CD4-positive, alpha-beta T cell (primary cell): ENCODE measurements at regions not wholly inside any gene's neighbourhood (a gene's known extent, or its start where the extent isn't known, plus 50 kb on each side); places are given as distances from the start of the nearest gene placed in this dataset.
"Not testable (repeated sequence)": the region's sequence is repeated elsewhere in the genome, so short reads cannot be mapped to it uniquely, and the experiment has no call there.

ENCODE experiments used
- ATAC-seq: fragments of 200-7000 bp; cut with Tn5 transposase; one replicate; pipeline ENCODE4 v1.10.0; 2022; ENCODE audit warnings: mild to moderate bottlenecking; ENCODE audit not compliant: poor library complexity
- CTCF ChIA-PET: fragments of 350-600 bp; sonication (Branson Sonifier 250); formaldehyde crosslinking; loops from one replicate; lab custom pipeline; 2021; ENCODE audit warnings: antibody characterized with exemption, inconsistent platforms; lab: Charles Lee
- POLR2A ChIA-PET: fragments of 350-600 bp; sonication (Branson Sonifier 250); formaldehyde crosslinking; loops from one replicate; lab custom pipeline; 2021; ENCODE audit warnings: antibody characterized with exemption, inconsistent platforms; lab: Charles Lee
- DNase-seq, 14 experiments: peaks; one replicate each; pipeline ENCODE4 v3.0.0-alpha.2; 2013 to 2020; ENCODE audit warnings: mixed read lengths in 2 of 14
- H3K27ac ChIP-seq, 2 donors: one replicate each; pipeline versions ENCODE4 v1.5.1 to v1.7.0; 2013; ENCODE audit warnings: low read length in 2 of 2, low read depth in 1 of 2, mild to moderate bottlenecking in 1 of 2
- H3K27me3 ChIP-seq, 2 experiments: 1 replicate in 1 of 2; 2 replicates in 1 of 2; pipeline versions ENCODE4 v1.6.1 to v1.7.0; 2013; ENCODE audit warnings: low read length in 2 of 2, control low read depth in 1 of 2, mild to moderate bottlenecking in 1 of 2, moderate library complexity in 1 of 2; ENCODE audit not compliant: insufficient read depth in 2 of 2, control insufficient read depth in 1 of 2
- H3K36me3 ChIP-seq: one replicate; pipeline ENCODE4 v1.6.1; 2013; ENCODE audit warnings: low read length, control low read depth; ENCODE audit not compliant: insufficient read depth
- H3K4me1 ChIP-seq: one replicate; pipeline ENCODE4 v1.6.1; 2013; ENCODE audit warnings: low read length, control low read depth; ENCODE audit not compliant: insufficient read depth
- H3K4me3 ChIP-seq: one replicate; pipeline ENCODE4 v1.5.1; 2013; ENCODE audit warnings: mild to moderate bottlenecking, low read length, moderate library complexity
- H3K9me3 ChIP-seq, 2 experiments: 1 replicate in 1 of 2; 2 replicates in 1 of 2; pipeline versions ENCODE4 v1.6.1 to v1.7.0; 2013; ENCODE audit warnings: low read length in 2 of 2, mild to moderate bottlenecking in 2 of 2, control low read depth in 1 of 2, moderate library complexity in 1 of 2; ENCODE audit not compliant: control insufficient read depth in 1 of 2, insufficient read depth in 1 of 2
- H3K27ac Mint-ChIP-seq: one replicate; pipeline ENCODE4 v1.8.0; 2020; ENCODE audit warnings: mixed read lengths
- H3K27me3 Mint-ChIP-seq: one replicate; pipeline ENCODE4 v1.8.0; 2021; ENCODE audit warnings: mixed read lengths
- H3K36me3 Mint-ChIP-seq: one replicate; pipeline ENCODE4 v1.8.0; 2021; ENCODE audit warnings: low read depth, mixed read lengths
- H3K4me1 Mint-ChIP-seq: one replicate; pipeline ENCODE4 v1.8.0; 2021; ENCODE audit warnings: low read depth, mixed read lengths
- H3K4me3 Mint-ChIP-seq: one replicate; pipeline ENCODE4 v1.8.0; 2020; ENCODE audit warnings: mild to moderate bottlenecking, mixed read lengths
- H3K9me3 Mint-ChIP-seq: one replicate; pipeline ENCODE4 v1.8.0; 2020; ENCODE audit warnings: mixed read lengths
- intact Hi-C, 2 experiments: fragments of 100-400 bp; cut with DNase I in 1 of 2; cut with micrococcal nuclease in 1 of 2; formaldehyde crosslinking; loops; one replicate each; pipeline versions ENCODE4 v1.15.1 to v1.9.0; 2023 to 2025; cut with DNase I, micrococcal nuclease
- TF ChIP-seq, protein P1 (sequence below): fragments of 200-600 bp; IDR thresholded peaks from one replicate; pipeline ENCODE4 v1.8.0; 2022; ENCODE audit warnings: antibody characterized with exemption, mild to moderate bottlenecking

DNA sequence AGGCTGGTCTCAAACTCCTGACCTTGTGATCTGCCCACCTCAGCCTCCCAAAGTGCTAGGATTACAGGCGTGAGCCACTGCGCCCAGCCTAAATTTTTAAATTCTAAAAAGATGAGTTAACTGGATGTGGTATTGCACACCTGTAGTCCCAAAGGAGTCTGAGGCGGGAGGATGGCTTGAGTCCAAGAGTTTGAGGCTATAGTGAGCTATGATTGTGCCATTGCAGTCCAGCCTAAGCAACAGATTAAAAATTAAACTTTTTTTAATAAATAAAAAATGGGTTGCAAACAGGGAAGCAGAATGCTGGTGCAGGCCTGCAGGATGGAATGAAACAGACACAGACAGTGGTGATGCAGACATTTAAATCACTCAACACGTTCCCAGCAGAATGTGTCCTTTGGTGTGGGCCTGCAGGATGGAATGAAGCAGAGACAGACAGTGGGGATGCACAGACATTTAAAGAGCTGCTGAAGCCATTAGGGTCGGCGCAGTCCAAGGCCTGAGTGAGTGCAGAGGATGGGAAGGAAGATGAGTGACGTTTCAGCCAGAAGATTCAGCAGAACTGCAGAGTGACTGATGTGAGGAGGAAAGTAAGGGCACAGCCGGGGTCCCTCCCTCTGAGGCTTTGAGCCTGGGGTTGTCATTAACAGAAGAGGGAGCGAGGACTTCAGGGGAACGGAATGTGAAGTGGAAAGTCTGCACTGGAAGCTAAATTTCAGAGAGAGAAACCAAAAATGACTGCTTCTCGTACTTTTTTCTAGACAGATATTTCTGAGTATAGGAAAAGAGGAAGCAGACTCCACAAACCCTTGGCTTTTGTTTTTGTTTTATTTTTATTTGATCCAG lies 117.5 kb downstream of the RIN2 start:
- no peak overlapping the region for H3K27ac Mint-ChIP-seq
- TF ChIP-seq, protein P1, sequence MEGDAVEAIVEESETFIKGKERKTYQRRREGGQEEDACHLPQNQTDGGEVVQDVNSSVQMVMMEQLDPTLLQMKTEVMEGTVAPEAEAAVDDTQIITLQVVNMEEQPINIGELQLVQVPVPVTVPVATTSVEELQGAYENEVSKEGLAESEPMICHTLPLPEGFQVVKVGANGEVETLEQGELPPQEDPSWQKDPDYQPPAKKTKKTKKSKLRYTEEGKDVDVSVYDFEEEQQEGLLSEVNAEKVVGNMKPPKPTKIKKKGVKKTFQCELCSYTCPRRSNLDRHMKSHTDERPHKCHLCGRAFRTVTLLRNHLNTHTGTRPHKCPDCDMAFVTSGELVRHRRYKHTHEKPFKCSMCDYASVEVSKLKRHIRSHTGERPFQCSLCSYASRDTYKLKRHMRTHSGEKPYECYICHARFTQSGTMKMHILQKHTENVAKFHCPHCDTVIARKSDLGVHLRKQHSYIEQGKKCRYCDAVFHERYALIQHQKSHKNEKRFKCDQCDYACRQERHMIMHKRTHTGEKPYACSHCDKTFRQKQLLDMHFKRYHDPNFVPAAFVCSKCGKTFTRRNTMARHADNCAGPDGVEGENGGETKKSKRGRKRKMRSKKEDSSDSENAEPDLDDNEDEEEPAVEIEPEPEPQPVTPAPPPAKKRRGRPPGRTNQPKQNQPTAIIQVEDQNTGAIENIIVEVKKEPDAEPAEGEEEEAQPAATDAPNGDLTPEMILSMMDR, result no peak
- H3K27me3 Mint-ChIP-seq, result no peaks in the 10 kb centered on the region
- no peak overlapping the region for H3K4me3 Mint-ChIP-seq
- Histone ChIP-seq H3K4me1 (no peaks in the 10 kb centered on the region), H3K36me3 (no peaks in the 10 kb centered on the region), H3K27ac (no peak overlapping the region), H3K4me3 (no peak overlapping the region), H3K27me3 (no peaks in the 10 kb centered on the region), H3K9me3 (peaks cover 0 to 4% of the 10 kb centered on the region in 2 experiments)
- H3K9me3 Mint-ChIP-seq, result no peaks in the 10 kb centered on the region
- H3K36me3 Mint-ChIP-seq, result no peaks in the 10 kb centered on the region
- CTCF ChIA-PET, result no interaction called here
- DNase-seq (no peak), ATAC-seq (no peak)
- no peaks in the 10 kb centered on the region for H3K4me1 Mint-ChIP-seq
- intact Hi-C loops, result no loop called here
- POLR2A ChIA-PET, result no interaction called here

DNA sequence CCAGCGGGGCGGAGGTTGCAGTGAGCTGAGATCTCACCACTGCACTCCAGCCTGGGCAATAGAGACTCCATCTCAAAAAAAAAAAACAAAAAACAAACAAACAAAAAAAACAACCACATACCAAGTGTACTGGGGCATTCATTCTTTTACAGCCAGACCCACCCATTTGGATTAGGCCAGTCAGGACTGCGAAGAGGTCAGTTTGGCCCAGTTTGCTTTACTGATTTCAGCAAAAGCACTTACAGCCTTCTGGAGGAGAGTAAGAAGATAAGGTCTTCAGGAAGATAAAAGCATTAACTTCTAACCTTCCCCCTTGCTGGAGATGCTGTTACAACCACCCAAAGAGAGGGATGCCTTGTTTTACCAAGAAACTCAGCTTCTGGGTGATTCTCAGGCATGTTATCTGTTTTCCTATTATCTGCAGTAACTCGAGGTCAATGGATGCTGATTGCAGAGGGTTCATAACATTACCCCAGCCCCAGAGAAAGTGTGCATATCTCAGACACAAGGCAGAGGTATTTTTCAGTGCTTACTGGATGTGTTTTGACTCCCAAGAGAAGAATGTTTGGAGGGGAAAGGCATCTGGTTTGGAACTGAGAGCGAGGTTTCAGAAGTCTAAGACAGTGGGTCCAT lies 118.9 kb downstream of the RIN2 start:
- Histone ChIP-seq H3K36me3 (no peaks in the 10 kb centered on the region), H3K4me3 (no peak overlapping the region), H3K27me3 (no peaks in the 10 kb centered on the region), H3K9me3 (peaks cover 0 to 4% of the 10 kb centered on the region in 2 experiments), H3K4me1 (no peaks in the 10 kb centered on the region), H3K27ac (no peak overlapping the region)
- no peak overlapping the region for H3K27ac Mint-ChIP-seq
- no peak overlapping the region for H3K4me3 Mint-ChIP-seq
- ChIA-PET CTCF (no interaction called here), POLR2A (no interaction called here)
- no peaks in the 10 kb centered on the region for H3K27me3 Mint-ChIP-seq
- no peaks in the 10 kb centered on the region for H3K9me3 Mint-ChIP-seq
- ATAC-seq (no peak), DNase-seq (no peak)
- TF ChIP-seq, protein P1, result no peak
- intact Hi-C loops, result no loop called here
- H3K36me3 Mint-ChIP-seq, result no peaks in the 10 kb centered on the region
- no peaks in the 10 kb centered on the region for H3K4me1 Mint-ChIP-seq

DNA sequence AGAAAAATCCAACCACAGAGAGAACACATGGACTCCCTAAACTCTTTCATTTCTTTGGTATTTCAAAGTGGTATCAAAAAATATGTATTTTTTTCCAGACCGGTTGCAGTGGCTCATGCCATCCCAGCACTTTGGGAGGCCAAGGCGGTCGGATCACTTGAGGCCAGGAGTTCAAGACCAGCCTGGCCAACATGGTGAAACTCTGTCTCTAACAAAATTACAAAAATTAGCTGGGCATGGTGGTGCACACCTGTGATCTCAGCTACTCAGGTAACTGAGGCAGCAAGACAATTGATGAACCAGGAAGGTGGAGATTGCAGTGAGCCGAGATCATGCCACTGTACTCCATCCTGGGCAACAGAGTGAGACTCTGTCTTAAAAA lies 121.8 kb downstream of the RIN2 start:
- ATAC-seq, H3K4me1 Mint-ChIP-seq, DNase-seq, H3K27me3 Mint-ChIP-seq, POLR2A ChIA-PET, CTCF ChIA-PET, H3K36me3 Mint-ChIP-seq, H3K9me3 Mint-ChIP-seq, H3K4me1 ChIP-seq, intact Hi-C loops, H3K27ac ChIP-seq, H3K9me3 ChIP-seq, H3K4me3 Mint-ChIP-seq, H3K4me3 ChIP-seq, H3K36me3 ChIP-seq, H3K27ac Mint-ChIP-seq, H3K27me3 ChIP-seq: not testable (repeated sequence)
